MCF 10A (cell line): ENCODE measurements at regions not wholly inside any gene's neighbourhood (a gene's known extent, or its start where the extent isn't known, plus 50 kb on each side); places are given as distances from the start of the nearest gene placed in this dataset.

Source experiments
- BruUV-seq: library from RNA; stranded (reverse); fragments of 400-500 nt; replicated peaks from 2 replicates; lab custom pipeline; 2021; lab: Mats Ljungman, UMichigan
- CTCF ChIA-PET: fragments of 300-600 bp; sonication (Branson Sonifier 250); formaldehyde crosslinking; extraction: SDS; loops from one replicate; lab custom pipeline; 2021; ENCODE audit warnings: antibody characterized with exemption, inconsistent platforms; lab: Yijun Ruan, JAX
- POLR2A ChIA-PET: fragments of 300-600, 350-650 bp; sonication (Branson Sonifier 250); formaldehyde crosslinking; extraction: SDS; loops from one replicate; lab custom pipeline; 2020; ENCODE audit warnings: antibody characterized with exemption, inconsistent platforms; lab: Yijun Ruan, JAX
- DNase-seq: peaks from one replicate; pipeline ENCODE4 v3.0.0-alpha.2; 2018; ENCODE audit not compliant: unreplicated experiment
- H3K27ac Mint-ChIP-seq: one replicate; pipeline ENCODE4 v1.8.0; 2022; ENCODE audit warnings: mild to moderate bottlenecking, low read depth, mixed read lengths; ENCODE audit not compliant: unreplicated experiment
- H3K27me3 Mint-ChIP-seq: one replicate; pipeline ENCODE4 v1.8.0; 2022; ENCODE audit warnings: mixed read lengths; ENCODE audit not compliant: insufficient read depth, unreplicated experiment
- H3K36me3 Mint-ChIP-seq: one replicate; pipeline ENCODE4 v1.8.0; 2022; ENCODE audit warnings: mild to moderate bottlenecking, moderate library complexity, mixed read lengths; ENCODE audit not compliant: insufficient read depth, unreplicated experiment
- H3K4me1 Mint-ChIP-seq: one replicate; pipeline ENCODE4 v1.8.0; 2022; ENCODE audit warnings: mixed read lengths; ENCODE audit not compliant: insufficient read depth, unreplicated experiment
- H3K4me3 Mint-ChIP-seq: one replicate; pipeline ENCODE4 v1.8.0; 2022; ENCODE audit warnings: mild to moderate bottlenecking, moderate library complexity, mixed read lengths; ENCODE audit not compliant: unreplicated experiment
- H3K9me3 Mint-ChIP-seq: one replicate; pipeline ENCODE4 v1.8.0; 2022; ENCODE audit warnings: mixed read lengths; ENCODE audit not compliant: unreplicated experiment
- intact Hi-C: fragments of 100-400 bp; cut with micrococcal nuclease; formaldehyde crosslinking; loops from 2 replicates; pipeline ENCODE4 v1.14.1; 2022
- TF ChIP-seq, protein P1 (sequence below): fragments of 200-600 bp; IDR thresholded peaks from one replicate; pipeline ENCODE4 v1.8.0; 2022; ENCODE audit warnings: antibody characterized with exemption, mild to moderate bottlenecking; ENCODE audit not compliant: unreplicated experiment

DNA sequence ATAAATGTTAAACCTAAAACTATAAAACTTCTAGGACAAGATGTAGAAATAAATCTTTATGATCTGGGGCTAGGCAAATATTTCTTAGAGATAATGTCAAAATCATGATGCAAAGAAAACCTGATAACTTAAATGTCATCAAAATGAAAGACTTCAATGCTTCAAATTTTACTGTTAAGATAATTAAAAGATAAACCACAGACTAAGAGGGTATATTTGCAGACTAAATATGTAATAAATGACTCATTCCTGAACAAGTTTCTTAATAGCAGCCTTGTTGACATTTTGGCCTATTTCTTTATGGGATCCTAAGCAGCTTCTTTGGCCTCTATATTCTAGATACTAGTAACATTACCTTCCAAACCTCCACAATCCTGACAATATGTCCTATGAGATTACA lies 2878.3 kb upstream of the PCDH20 start:
- H3K9me3 Mint-ChIP-seq: peaks cover 13% of the 10 kb centered on the region
- H3K27me3 Mint-ChIP-seq: no peaks in the 10 kb centered on the region
- BruUV-seq: no TSS peak
- TF ChIP-seq, protein P1, sequence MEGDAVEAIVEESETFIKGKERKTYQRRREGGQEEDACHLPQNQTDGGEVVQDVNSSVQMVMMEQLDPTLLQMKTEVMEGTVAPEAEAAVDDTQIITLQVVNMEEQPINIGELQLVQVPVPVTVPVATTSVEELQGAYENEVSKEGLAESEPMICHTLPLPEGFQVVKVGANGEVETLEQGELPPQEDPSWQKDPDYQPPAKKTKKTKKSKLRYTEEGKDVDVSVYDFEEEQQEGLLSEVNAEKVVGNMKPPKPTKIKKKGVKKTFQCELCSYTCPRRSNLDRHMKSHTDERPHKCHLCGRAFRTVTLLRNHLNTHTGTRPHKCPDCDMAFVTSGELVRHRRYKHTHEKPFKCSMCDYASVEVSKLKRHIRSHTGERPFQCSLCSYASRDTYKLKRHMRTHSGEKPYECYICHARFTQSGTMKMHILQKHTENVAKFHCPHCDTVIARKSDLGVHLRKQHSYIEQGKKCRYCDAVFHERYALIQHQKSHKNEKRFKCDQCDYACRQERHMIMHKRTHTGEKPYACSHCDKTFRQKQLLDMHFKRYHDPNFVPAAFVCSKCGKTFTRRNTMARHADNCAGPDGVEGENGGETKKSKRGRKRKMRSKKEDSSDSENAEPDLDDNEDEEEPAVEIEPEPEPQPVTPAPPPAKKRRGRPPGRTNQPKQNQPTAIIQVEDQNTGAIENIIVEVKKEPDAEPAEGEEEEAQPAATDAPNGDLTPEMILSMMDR: no peak
- intact Hi-C loops: no loop called here
- H3K27ac Mint-ChIP-seq: no peak overlapping the region
- no peak for DNase-seq
- POLR2A ChIA-PET: no interaction called here
- H3K36me3 Mint-ChIP-seq: no peaks in the 10 kb centered on the region
- H3K4me1 Mint-ChIP-seq: no peaks in the 10 kb centered on the region
- CTCF ChIA-PET: no interaction called here
- H3K4me3 Mint-ChIP-seq: no peak overlapping the region

DNA sequence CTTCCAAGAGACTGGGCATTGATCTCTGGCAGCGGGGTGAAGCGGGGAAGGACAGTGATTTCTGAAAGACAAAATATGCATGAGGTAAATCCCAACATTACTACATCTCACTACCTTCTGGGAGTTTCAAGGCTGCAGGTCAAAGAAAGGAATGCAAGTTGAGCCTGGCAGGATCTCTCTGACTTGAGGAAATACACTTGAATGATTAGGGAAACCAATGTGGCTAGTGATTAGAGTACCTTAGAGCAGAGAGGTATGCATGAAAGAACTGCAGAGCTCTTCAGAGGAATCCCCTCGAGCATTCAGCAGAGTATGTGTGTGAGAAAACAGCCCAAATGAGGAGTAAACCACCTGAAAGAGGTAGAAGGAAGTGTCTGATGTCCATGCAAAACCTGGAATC lies 2874.1 kb upstream of the PCDH20 start:
- no peaks in the 10 kb centered on the region for H3K4me1 Mint-ChIP-seq
- CTCF ChIA-PET: no interaction called here
- H3K27ac Mint-ChIP-seq: no peak overlapping the region
- no TSS peak for BruUV-seq
- POLR2A ChIA-PET: no interaction called here
- DNase-seq: no peak
- H3K36me3 Mint-ChIP-seq: peaks cover 5% of the 10 kb centered on the region
- no peaks in the 10 kb centered on the region for H3K27me3 Mint-ChIP-seq
- peaks cover 13% of the 10 kb centered on the region for H3K9me3 Mint-ChIP-seq
- H3K4me3 Mint-ChIP-seq: no peak overlapping the region
- TF ChIP-seq, protein P1: no peak
- intact Hi-C loops: no loop called here

DNA sequence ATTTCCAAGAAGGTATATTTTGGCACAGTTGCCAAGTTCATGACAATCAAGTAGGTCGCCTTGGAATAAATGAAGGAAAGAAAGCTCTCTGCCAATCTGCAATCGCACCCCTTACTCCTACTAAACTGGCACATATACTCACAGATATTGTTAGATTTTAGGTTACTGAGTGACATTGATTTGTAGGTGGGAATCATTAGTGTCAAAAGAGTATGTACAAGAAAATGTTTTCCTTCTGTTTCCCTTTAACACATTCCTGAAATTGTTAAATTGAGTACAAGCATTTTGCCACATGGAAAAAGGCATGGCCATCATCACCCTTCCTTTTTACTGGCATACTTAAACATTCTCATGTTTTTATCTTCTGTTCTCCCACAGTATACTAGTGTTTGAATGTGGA lies 2868.3 kb upstream of the PCDH20 start:
- H3K36me3 Mint-ChIP-seq: peaks cover 5% of the 10 kb centered on the region
- no peak overlapping the region for H3K4me3 Mint-ChIP-seq
- POLR2A ChIA-PET: no interaction called here
- BruUV-seq: no TSS peak
- intact Hi-C loops: no loop called here
- TF ChIP-seq, protein P1: no peak
- no peaks in the 10 kb centered on the region for H3K27me3 Mint-ChIP-seq
- no peaks in the 10 kb centered on the region for H3K4me1 Mint-ChIP-seq
- no peak overlapping the region for H3K27ac Mint-ChIP-seq
- CTCF ChIA-PET: no interaction called here
- DNase-seq: no peak
- H3K9me3 Mint-ChIP-seq: no peaks in the 10 kb centered on the region

DNA sequence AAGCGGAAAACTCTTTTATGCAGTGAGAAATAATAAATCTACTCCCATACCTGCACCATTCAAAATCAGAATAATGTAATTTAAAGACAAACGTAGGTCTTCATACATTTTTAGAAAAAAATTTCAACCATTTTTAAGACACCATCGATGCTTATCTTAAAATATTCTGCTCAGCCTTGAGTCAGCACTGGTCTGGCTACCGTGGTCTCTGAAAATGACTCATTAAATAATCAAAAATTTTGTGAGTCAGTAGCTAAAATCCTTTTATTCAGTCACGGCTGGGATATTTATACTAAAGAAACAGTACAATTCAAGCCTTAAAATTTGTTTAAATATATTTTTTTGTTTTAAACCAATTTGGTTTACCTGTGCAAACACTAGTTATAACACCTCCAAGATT lies 2862.8 kb upstream of the PCDH20 start:
- Mint-ChIP-seq H3K27me3 (no peaks in the 10 kb centered on the region), H3K27ac (no peak overlapping the region), H3K36me3 (no peaks in the 10 kb centered on the region), H3K4me1 (no peaks in the 10 kb centered on the region), H3K9me3 (no peaks in the 10 kb centered on the region), H3K4me3 (no peak overlapping the region)
- no TSS peak for BruUV-seq
- ChIA-PET CTCF (interaction anchor here (0.6 kb wide), 1 partner anchor 15 kb away, joined by 4 read pairs; no protein-coding TSS in a partner anchor), POLR2A (no interaction called here)
- DNase-seq: peak; percentile 46
- intact Hi-C loops: no loop called here
- TF ChIP-seq, protein P1: no peak
